T-cell (primary cell): ENCODE measurements at regions not wholly inside any gene's neighbourhood (a gene's known extent, or its start where the extent isn't known, plus 50 kb on each side); places are given as distances from the start of the nearest gene placed in this dataset.

Source experiments
- ATAC-seq, 4 experiments: fragments of 200-7000 bp in 3 of 4; fragments of 150-1000 bp in 1 of 4; cut with Tn5 transposase; replicated peaks in 1 of 4; 1 replicate in 3 of 4; 2 replicates in 1 of 4; pipeline ENCODE4 v1.10.0; 2021; ENCODE audit warnings: moderate library complexity in 3 of 4, mild to moderate bottlenecking in 2 of 4, moderate number of reproducible peaks in 1 of 4
- CTCF ChIA-PET, 2 donors: fragments of 300-600 bp; sonication (Branson Sonifier 250); formaldehyde crosslinking; loops; one replicate each; lab custom pipeline; 2022; ENCODE audit warnings: antibody characterized with exemption in 2 of 2; lab: Charles Lee
- POLR2A ChIA-PET, 2 donors: fragments of 300-600 bp; sonication (Branson Sonifier 250); formaldehyde crosslinking; loops; one replicate each; lab custom pipeline; 2022; ENCODE audit warnings: antibody characterized with exemption in 2 of 2; lab: Charles Lee
- DNase-seq, 35 experiments: peaks; one replicate each; pipeline versions ENCODE4 v3.0.0 to v3.0.0-alpha.2; 2013 to 2023
- H3K27ac ChIP-seq: one replicate; pipeline ENCODE4 v1.5.1; 2013; ENCODE audit warnings: low read length
- H3K27me3 ChIP-seq, 2 experiments: replicated peaks in 1 of 2; 1 replicate in 1 of 2; 2 replicates in 1 of 2; pipeline versions ENCODE4 v1.6.1 to v1.7.0; 2013; ENCODE audit warnings: low read length in 1 of 2, mixed read lengths in 1 of 2; ENCODE audit not compliant: control insufficient read depth in 2 of 2, insufficient read depth in 2 of 2; ENCODE audit errors: extremely low read depth in 1 of 2
- H3K36me3 ChIP-seq, 2 donors: 1 replicate in 1 of 2; 2 replicates in 1 of 2; pipeline versions ENCODE4 v1.6.1 to v1.7.0; 2013; ENCODE audit warnings: low read length in 1 of 2; ENCODE audit not compliant: control insufficient read depth in 2 of 2, insufficient read depth in 1 of 2; ENCODE audit errors: extremely low read depth in 1 of 2
- H3K4me1 ChIP-seq, 2 experiments: 1 replicate in 1 of 2; 2 replicates in 1 of 2; pipeline versions ENCODE4 v1.6.1 to v1.7.0; 2013; ENCODE audit warnings: low read length in 2 of 2, mixed read lengths in 1 of 2; ENCODE audit not compliant: insufficient read depth in 2 of 2, control insufficient read depth in 1 of 2; ENCODE audit errors: extremely low read depth in 1 of 2
- H3K4me3 ChIP-seq, 2 donors: 1 replicate in 1 of 2; 2 replicates in 1 of 2; pipeline versions ENCODE4 v1.5.1 to v1.7.0; 2013; ENCODE audit warnings: mild to moderate bottlenecking in 2 of 2, low read length in 1 of 2, moderate library complexity in 1 of 2; ENCODE audit not compliant: control insufficient read depth in 1 of 2; ENCODE audit errors: extremely low read depth in 1 of 2
- H3K9me3 ChIP-seq: 2 replicates; pipeline ENCODE4 v1.7.0; 2013
- H3K27ac Mint-ChIP-seq, 2 donors: one replicate each; pipeline ENCODE4 v1.8.0; 2020 to 2021; ENCODE audit warnings: mild to moderate bottlenecking in 2 of 2, mixed read lengths in 2 of 2
- H3K27me3 Mint-ChIP-seq, 2 donors: one replicate each; pipeline ENCODE4 v1.8.0; 2021 to 2022; ENCODE audit warnings: mixed read lengths in 2 of 2
- H3K36me3 Mint-ChIP-seq: one replicate; pipeline ENCODE4 v1.8.0; 2021; ENCODE audit warnings: mixed read lengths
- H3K4me1 Mint-ChIP-seq, 3 donors: one replicate each; pipeline ENCODE4 v1.8.0; 2020 to 2022; ENCODE audit warnings: mixed read lengths in 3 of 3, mild to moderate bottlenecking in 1 of 3
- H3K4me3 Mint-ChIP-seq, 3 donors: one replicate each; pipeline ENCODE4 v1.8.0; 2020 to 2022; ENCODE audit warnings: mild to moderate bottlenecking in 3 of 3, mixed read lengths in 3 of 3, moderate library complexity in 3 of 3
- H3K9me3 Mint-ChIP-seq, 3 donors: one replicate each; pipeline ENCODE4 v1.8.0; 2020 to 2022; ENCODE audit warnings: mixed read lengths in 3 of 3
- WGBS: methylation state at CpG from one replicate; pipeline ENCODE4 v1.1.5; 2013; ENCODE audit warnings: missing lambda C conversion rate; ENCODE audit not compliant: insufficient coverage; 5-methylcytosine and 5-hydroxymethylcytosine counted together

GRCh38 chr2:7407906-7408680, 490.9 kb downstream of the RNF144A start:
- no peak for ATAC-seq
- CTCF ChIA-PET: no interaction called here
- H3K9me3 Mint-ChIP-seq: no peaks in the 10 kb centered on the region
- Histone ChIP-seq H3K4me1 (peaks cover 1 to 8% of the 10 kb centered on the region in 2 experiments), H3K9me3 (no peaks in the 10 kb centered on the region), H3K27me3 (peaks cover 0 to 4% of the 10 kb centered on the region in 2 experiments), H3K4me3 (no peak overlapping the region), H3K27ac (no peak overlapping the region), H3K36me3 (no peaks in the 10 kb centered on the region)
- POLR2A ChIA-PET: interaction anchor here in 1 of 2 donors (0.7 kb wide), 1 partner anchor 1107 kb away, joined by 3 read pairs; no protein-coding TSS in a partner anchor
- H3K4me1 Mint-ChIP-seq: peaks cover 6 to 13% (median 7%) of the 10 kb centered on the region in 3 donors
- DNase-seq: no peak
- H3K27ac Mint-ChIP-seq: no peak overlapping the region
- peaks cover 9 to 18% of the 10 kb centered on the region in 2 donors for H3K27me3 Mint-ChIP-seq
- no peaks in the 10 kb centered on the region for H3K36me3 Mint-ChIP-seq
- 80% methylated on average over 1 of the region's 6 CpGs for WGBS
- H3K4me3 Mint-ChIP-seq: no peak overlapping the region

- Histone ChIP-seq H3K4me3 (no peak overlapping the region), H3K27ac (no peak overlapping the region), H3K27me3 (no peaks in the 10 kb centered on the region), H3K4me1 (no peaks in the 10 kb centered on the region), H3K36me3 (no peaks in the 10 kb centered on the region), H3K9me3 (no peaks in the 10 kb centered on the region)
- Mint-ChIP-seq H3K27ac (no peak overlapping the region), H3K36me3 (no peaks in the 10 kb centered on the region), H3K9me3 (no peaks in the 10 kb centered on the region), H3K27me3 (peaks cover 3 to 9% of the 10 kb centered on the region in 2 donors), H3K4me1 (no peaks in the 10 kb centered on the region), H3K4me3 (no peak overlapping the region)
- no peak for ATAC-seq
- no peak for DNase-seq
- CTCF ChIA-PET: no interaction called here
- POLR2A ChIA-PET: no interaction called here
Measured at GRCh38 chr2:7411691-7412090, 494.5 kb downstream of the RNF144A start.

- Histone ChIP-seq H3K4me1 (no peaks in the 10 kb centered on the region), H3K9me3 (no peaks in the 10 kb centered on the region), H3K36me3 (no peaks in the 10 kb centered on the region), H3K27me3 (no peaks in the 10 kb centered on the region), H3K4me3 (no peak overlapping the region), H3K27ac (no peak overlapping the region)
- Mint-ChIP-seq H3K27me3 (peaks cover 18 to 21% of the 10 kb centered on the region in 2 donors), H3K4me3 (no peak overlapping the region), H3K27ac (no peak overlapping the region), H3K36me3 (no peaks in the 10 kb centered on the region), H3K4me1 (no peaks in the 10 kb centered on the region), H3K9me3 (peaks cover 0 to 7% (median 7%) of the 10 kb centered on the region in 3 donors)
- POLR2A ChIA-PET: no interaction called here
- WGBS: no CpG with 5 or more reads among the region's 2 CpGs
- ATAC-seq (no peak), DNase-seq (no peak)
- CTCF ChIA-PET: interaction anchor here in 1 of 2 donors (0.7 kb wide), 1 partner anchor 8 kb away, joined by 3 read pairs; no protein-coding TSS in a partner anchor
Measured at GRCh38 chr2:7417845-7418742, 500.9 kb downstream of the RNF144A start.

- Mint-ChIP-seq H3K27me3 (peaks cover 18 to 24% of the 10 kb centered on the region in 2 donors), H3K4me1 (no peaks in the 10 kb centered on the region), H3K27ac (no peak overlapping the region), H3K36me3 (no peaks in the 10 kb centered on the region), H3K9me3 (peaks cover 0 to 7% (median 7%) of the 10 kb centered on the region in 3 donors), H3K4me3 (no peak overlapping the region)
- no peaks in the 10 kb centered on the region for H3K27me3 ChIP-seq
- H3K4me3 ChIP-seq: no peak overlapping the region
- H3K9me3 ChIP-seq: no peaks in the 10 kb centered on the region
- CTCF ChIA-PET: no interaction called here
- no peaks in the 10 kb centered on the region for H3K4me1 ChIP-seq
- H3K36me3 ChIP-seq: no peaks in the 10 kb centered on the region
- WGBS: no CpG with 5 or more reads among the region's 1 CpG
- ATAC-seq (no peak), DNase-seq (no peak)
- H3K27ac ChIP-seq: no peak overlapping the region
- POLR2A ChIA-PET: no interaction called here
Measured at GRCh38 chr2:7419186-7419585, 502.0 kb downstream of the RNF144A start.

GRCh38 chr2:7419814-7420311, 502.7 kb downstream of the RNF144A start:
- no peak overlapping the region for H3K27ac ChIP-seq
- no peaks in the 10 kb centered on the region for H3K4me1 ChIP-seq
- no peak overlapping the region for H3K4me3 Mint-ChIP-seq
- WGBS: no CpG with 5 or more reads among the region's 1 CpG
- ChIA-PET CTCF (no interaction called here), POLR2A (no interaction called here)
- H3K4me1 Mint-ChIP-seq: no peaks in the 10 kb centered on the region
- H3K9me3 ChIP-seq: no peaks in the 10 kb centered on the region
- no peak overlapping the region for H3K4me3 ChIP-seq
- H3K27me3 ChIP-seq: no peaks in the 10 kb centered on the region
- ATAC-seq (no peak), DNase-seq (no peak)
- no peak overlapping the region for H3K27ac Mint-ChIP-seq
- no peaks in the 10 kb centered on the region for H3K36me3 Mint-ChIP-seq
- peaks cover 0 to 7% (median 7%) of the 10 kb centered on the region in 3 donors for H3K9me3 Mint-ChIP-seq
- no peaks in the 10 kb centered on the region for H3K36me3 ChIP-seq
- peaks cover 18 to 24% of the 10 kb centered on the region in 2 donors for H3K27me3 Mint-ChIP-seq

GRCh38 chr2:7420530-7420929, 503.3 kb downstream of the RNF144A start:
- no peak overlapping the region for H3K27ac Mint-ChIP-seq
- no peak overlapping the region for H3K4me3 Mint-ChIP-seq
- CTCF ChIA-PET: no interaction called here

More at GRCh38 chr2:7420530-7420929, 503.3 kb downstream of the RNF144A start:
- no peaks in the 10 kb centered on the region for H3K27me3 ChIP-seq
- DNase-seq (no peak), ATAC-seq (no peak)
- H3K36me3 ChIP-seq: no peaks in the 10 kb centered on the region
- H3K27ac ChIP-seq: no peak overlapping the region
- Mint-ChIP-seq H3K4me1 (no peaks in the 10 kb centered on the region), H3K36me3 (no peaks in the 10 kb centered on the region), H3K27me3 (peaks cover 18 to 24% of the 10 kb centered on the region in 2 donors), H3K9me3 (peaks cover 0 to 7% (median 7%) of the 10 kb centered on the region in 3 donors)
- POLR2A ChIA-PET: no interaction called here
- 90% methylated on average over 5 of the region's 6 CpGs for WGBS
- no peak overlapping the region for H3K4me3 ChIP-seq
- no peaks in the 10 kb centered on the region for H3K4me1 ChIP-seq
- no peaks in the 10 kb centered on the region for H3K9me3 ChIP-seq
